ENCODE measurements at regions not wholly inside any gene's neighbourhood (a gene's known extent, or its start where the extent isn't known, plus 50 kb on each side); places are given as distances from the start of the nearest gene placed in this dataset.

DNA sequence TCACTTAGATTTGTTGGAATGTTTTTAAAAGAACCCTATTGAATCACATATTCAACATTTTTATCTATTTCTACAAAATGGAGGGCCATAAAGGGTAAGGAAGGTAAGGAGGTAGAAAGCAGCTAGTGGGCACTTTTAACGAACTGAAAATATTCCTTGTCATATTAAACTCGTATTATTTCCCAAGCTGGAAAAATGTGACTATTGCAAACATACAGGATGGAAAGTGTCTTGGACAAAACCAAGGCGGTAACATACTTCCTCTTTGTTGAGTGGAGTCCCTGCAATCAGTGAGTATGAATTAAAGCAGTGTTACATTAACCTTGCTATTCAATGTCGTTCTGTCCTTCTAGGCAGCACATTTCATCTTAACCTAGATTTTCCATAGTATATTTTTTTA lies 165.6 kb downstream of the RCN1 start:
- TF ChIP-seq NBN (IDR thresholded peaks at IDR 0.05) (no peak), ZNF274 (IDR thresholded peaks at IDR 0.05; ENCODE audit: insufficient read depth, insufficient read length) (no peak), TCF7 (IDR thresholded peaks at IDR 0.05; ENCODE audit: borderline replicate concordance) (no peak), POLR2AphosphoS5 (IDR thresholded peaks at IDR 0.05; ENCODE audit: low read length) (no peak), CREB1 (IDR thresholded peaks at IDR 0.05; ENCODE audit: low read depth) (no peak), CBFB (IDR thresholded peaks at IDR 0.05; ENCODE audit: low read depth) (no peak), TBL1XR1 (IDR thresholded peaks at IDR 0.05; ENCODE audit: low read depth, low read length) (no peak)
- TF ChIP-seq, protein P1, sequence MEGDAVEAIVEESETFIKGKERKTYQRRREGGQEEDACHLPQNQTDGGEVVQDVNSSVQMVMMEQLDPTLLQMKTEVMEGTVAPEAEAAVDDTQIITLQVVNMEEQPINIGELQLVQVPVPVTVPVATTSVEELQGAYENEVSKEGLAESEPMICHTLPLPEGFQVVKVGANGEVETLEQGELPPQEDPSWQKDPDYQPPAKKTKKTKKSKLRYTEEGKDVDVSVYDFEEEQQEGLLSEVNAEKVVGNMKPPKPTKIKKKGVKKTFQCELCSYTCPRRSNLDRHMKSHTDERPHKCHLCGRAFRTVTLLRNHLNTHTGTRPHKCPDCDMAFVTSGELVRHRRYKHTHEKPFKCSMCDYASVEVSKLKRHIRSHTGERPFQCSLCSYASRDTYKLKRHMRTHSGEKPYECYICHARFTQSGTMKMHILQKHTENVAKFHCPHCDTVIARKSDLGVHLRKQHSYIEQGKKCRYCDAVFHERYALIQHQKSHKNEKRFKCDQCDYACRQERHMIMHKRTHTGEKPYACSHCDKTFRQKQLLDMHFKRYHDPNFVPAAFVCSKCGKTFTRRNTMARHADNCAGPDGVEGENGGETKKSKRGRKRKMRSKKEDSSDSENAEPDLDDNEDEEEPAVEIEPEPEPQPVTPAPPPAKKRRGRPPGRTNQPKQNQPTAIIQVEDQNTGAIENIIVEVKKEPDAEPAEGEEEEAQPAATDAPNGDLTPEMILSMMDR (IDR thresholded peaks at IDR 0.05 in 2 of 3, conservative IDR thresholded peaks at IDR 0.05 in 1 of 3; ENCODE audit: control insufficient read depth in 2 of 3, extremely low read depth in 1 of 3, insufficient read depth in 1 of 3, low read depth in 3 of 3, low read length in 3 of 3): no peak
- TF ChIP-seq, protein P2, sequence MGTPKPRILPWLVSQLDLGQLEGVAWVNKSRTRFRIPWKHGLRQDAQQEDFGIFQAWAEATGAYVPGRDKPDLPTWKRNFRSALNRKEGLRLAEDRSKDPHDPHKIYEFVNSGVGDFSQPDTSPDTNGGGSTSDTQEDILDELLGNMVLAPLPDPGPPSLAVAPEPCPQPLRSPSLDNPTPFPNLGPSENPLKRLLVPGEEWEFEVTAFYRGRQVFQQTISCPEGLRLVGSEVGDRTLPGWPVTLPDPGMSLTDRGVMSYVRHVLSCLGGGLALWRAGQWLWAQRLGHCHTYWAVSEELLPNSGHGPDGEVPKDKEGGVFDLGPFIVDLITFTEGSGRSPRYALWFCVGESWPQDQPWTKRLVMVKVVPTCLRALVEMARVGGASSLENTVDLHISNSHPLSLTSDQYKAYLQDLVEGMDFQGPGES (IDR thresholded peaks at IDR 0.05): no peak
- TF ChIP-seq, protein P3, sequence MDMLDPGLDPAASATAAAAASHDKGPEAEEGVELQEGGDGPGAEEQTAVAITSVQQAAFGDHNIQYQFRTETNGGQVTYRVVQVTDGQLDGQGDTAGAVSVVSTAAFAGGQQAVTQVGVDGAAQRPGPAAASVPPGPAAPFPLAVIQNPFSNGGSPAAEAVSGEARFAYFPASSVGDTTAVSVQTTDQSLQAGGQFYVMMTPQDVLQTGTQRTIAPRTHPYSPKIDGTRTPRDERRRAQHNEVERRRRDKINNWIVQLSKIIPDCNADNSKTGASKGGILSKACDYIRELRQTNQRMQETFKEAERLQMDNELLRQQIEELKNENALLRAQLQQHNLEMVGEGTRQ (IDR thresholded peaks at IDR 0.05; ENCODE audit: borderline replicate concordance, low read depth, low read length): no peak
- TF ChIP-seq, protein P4, sequence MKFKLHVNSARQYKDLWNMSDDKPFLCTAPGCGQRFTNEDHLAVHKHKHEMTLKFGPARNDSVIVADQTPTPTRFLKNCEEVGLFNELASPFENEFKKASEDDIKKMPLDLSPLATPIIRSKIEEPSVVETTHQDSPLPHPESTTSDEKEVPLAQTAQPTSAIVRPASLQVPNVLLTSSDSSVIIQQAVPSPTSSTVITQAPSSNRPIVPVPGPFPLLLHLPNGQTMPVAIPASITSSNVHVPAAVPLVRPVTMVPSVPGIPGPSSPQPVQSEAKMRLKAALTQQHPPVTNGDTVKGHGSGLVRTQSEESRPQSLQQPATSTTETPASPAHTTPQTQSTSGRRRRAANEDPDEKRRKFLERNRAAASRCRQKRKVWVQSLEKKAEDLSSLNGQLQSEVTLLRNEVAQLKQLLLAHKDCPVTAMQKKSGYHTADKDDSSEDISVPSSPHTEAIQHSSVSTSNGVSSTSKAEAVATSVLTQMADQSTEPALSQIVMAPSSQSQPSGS (IDR thresholded peaks at IDR 0.05; ENCODE audit: low read length): no peak

Data from GM12878 (cell line).